NCI-H1694 treated with DMSO at 0.1 percent for 48 hours (cell line): ENCODE measurements at regions not wholly inside any gene's neighbourhood (a gene's known extent, or its start where the extent isn't known, plus 50 kb on each side); places are given as distances from the start of the nearest gene placed in this dataset.
"Not testable (repeated sequence)": the region's sequence is repeated elsewhere in the genome, so short reads cannot be mapped to it uniquely, and the experiment has no call there.

Experiments
- DNase-seq: peaks from one replicate; lab custom pipeline; 2025; lab: John Stamatoyannopoulos, UW

- DNase-seq, result no peak
Observed at GRCh38 chr15:69601711-69602504, 149.3 kb downstream of the RPLP1 start.

GRCh38 chr15:69602921-69603320 lies 150.3 kb downstream of the RPLP1 start:
- no peak for DNase-seq

DNA sequence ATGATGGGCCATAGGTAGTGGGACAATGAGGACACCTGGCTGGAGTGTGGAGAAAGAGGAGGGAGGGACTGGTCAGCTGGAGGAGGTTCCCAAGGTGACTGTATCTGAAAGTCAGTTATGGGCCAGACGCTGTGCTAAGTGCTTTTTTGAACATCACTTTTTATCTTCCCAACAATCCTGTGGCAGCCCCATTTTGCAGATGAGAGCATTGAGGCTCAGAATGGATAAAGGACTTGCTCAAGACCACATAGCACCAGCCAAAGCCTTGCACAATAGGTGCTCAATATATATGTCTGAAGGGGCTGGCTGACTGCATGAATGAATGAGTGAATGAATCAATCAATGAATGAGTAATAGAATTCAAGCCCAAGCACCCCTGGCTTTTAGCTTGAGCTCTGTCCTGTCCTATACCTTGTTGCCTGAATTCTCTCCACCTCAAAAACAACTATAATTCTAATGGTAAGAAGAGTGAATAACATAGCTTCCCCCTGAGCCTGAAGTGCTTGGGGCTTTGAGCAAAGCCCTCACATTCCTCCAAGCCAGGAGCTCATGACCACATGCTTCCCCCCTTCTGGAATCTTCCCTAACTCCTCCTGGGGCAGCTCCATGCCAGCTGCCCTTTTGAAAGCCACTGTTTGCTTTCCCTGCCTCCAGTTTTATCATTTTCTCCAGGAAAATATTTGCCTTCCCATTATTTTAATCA lies 150.9 kb downstream of the RPLP1 start:
- no peak for DNase-seq

GRCh38 chr15:69604072-69604411 lies 151.4 kb downstream of the RPLP1 start:
- no peak for DNase-seq

- DNase-seq, result no peak
Observed at GRCh38 chr15:69606144-69606543, 153.5 kb downstream of the RPLP1 start.

- no peak for DNase-seq
Observed at GRCh38 chr15:69606921-69607500, 154.4 kb downstream of the RPLP1 start.

DNA sequence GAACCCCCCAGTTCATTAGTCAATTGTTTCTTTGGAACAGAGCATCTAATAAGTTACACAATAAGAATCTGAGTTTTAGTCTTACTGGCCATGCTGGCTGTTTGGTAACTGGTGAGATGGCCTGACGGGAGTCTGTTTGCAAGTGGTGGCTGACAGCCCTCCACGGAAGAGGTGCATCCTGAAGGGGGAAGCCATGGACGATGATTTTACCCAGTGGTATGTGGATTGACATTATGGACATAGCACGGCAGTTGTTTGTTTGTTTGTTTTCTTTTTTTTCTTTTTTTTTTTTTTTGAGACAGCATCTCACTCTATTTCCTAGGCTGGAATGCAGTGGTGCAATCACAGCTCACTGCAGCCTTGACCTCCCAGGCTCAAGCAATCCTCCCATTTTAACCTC lies 156.0 kb downstream of the RPLP1 start:
- no peak for DNase-seq

- DNase-seq, result no peak
Observed at GRCh38 chr15:69609176-69609575, 156.6 kb downstream of the RPLP1 start.

- DNase-seq, result no peak
Observed at GRCh38 chr15:69609776-69610175, 157.2 kb downstream of the RPLP1 start.

DNA sequence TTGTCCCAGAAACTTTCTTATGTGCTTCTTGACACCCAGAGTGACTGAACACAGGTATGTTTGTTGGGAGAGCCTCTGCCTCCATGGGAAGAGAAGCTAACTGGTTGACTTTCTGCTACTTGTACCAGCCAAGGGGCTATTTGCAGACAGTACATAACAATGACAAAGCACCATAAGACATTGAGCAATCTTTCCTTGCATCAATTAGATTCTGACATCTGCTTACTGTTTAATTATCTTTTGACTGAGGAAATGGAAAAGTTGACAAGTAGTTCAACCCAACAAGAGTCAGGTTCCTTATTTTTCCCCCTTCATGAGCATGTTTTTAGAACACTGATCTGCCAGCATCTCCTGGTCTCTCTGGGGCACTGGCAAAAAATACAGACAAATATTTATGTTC lies 157.7 kb downstream of the RPLP1 start:
- DNase-seq, result no peak

DNA sequence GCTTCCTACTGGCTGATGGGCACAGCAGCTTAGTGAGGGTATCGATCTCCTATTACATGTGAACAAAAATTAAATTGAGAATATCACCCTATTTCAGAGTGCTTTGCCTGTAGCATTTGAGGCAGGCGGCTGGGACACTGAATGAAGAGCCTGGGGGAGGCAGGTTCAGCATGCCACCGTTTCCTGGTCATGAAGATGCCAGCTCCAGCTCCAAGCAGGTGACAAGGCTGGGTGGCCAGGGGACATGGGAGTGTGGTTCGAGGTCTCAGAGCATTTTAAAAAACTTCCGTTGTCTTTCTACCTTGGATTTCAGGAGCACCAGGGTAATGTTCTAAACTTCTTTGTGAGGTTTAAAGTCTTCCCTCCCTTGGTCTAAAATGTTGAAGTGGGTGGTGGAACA lies 158.2 kb downstream of the RPLP1 start:
- DNase-seq, result no peak

- no peak for DNase-seq
Observed at GRCh38 chr15:69612112-69612511, 159.5 kb downstream of the RPLP1 start.

DNA sequence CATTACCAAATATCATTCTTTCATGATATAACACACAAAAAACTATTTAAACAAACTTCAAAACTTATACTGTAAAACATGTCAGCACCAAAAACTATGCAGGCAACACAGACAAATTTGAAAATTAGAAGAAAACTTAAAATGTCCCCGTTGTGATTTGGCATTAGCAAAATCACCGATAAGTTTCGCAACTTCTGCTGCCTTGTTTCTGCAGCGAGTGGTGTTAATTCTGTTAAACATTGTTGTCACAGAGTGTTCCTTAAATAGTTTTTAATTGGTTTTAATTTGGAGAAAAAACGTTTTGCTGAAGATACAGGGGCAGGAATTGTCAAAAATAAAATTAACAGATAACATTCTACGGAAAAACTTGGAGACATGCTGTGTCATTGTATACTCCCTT lies 160.6 kb downstream of the RPLP1 start:
- DNase-seq, result no peak

DNA sequence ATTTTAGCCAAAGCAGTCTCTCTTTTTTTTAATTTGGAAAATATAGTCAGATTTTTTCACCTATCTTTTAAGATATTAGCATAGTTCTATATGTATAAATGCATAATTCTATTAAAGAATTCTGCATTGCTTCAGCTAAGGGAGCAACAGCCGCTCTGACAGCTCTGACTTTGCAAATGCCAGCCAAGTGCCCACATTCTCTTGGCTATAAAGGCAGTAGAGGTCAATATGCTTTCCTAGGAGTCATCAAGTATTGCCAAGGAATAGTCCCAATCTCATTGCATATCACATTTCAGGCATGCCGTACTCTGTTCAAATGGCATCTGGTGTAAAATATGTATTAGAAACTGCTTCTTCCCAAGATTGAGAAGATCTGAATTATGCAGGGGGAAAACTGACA lies 161.4 kb downstream of the RPLP1 start:
- DNase-seq, result no peak

- DNase-seq, result no peak
Observed at GRCh38 chr15:69615736-69616135, 163.1 kb downstream of the RPLP1 start.

- DNase-seq, result no peak
Observed at GRCh38 chr15:69616558-69616957, 163.9 kb downstream of the RPLP1 start.

DNA sequence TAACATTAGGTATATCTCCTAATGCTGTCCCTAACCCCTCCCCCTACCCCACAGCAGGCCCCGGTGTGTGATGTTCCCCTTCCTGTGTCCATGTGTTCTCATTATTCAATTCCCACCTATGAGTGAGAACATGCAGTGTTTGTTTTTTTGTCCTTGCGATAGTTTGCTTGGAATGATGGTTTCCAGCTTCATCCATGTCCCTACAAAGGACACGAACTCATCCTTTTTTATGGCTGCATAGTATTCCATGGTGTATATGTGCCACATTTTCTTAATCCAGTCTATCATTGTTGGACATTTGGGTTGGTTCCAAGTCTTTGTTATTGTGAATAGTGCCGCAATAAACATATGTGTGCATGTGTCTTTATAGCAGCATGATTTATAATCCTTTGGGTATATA lies 164.5 kb downstream of the RPLP1 start:
- not testable (repeated sequence) for DNase-seq

DNA sequence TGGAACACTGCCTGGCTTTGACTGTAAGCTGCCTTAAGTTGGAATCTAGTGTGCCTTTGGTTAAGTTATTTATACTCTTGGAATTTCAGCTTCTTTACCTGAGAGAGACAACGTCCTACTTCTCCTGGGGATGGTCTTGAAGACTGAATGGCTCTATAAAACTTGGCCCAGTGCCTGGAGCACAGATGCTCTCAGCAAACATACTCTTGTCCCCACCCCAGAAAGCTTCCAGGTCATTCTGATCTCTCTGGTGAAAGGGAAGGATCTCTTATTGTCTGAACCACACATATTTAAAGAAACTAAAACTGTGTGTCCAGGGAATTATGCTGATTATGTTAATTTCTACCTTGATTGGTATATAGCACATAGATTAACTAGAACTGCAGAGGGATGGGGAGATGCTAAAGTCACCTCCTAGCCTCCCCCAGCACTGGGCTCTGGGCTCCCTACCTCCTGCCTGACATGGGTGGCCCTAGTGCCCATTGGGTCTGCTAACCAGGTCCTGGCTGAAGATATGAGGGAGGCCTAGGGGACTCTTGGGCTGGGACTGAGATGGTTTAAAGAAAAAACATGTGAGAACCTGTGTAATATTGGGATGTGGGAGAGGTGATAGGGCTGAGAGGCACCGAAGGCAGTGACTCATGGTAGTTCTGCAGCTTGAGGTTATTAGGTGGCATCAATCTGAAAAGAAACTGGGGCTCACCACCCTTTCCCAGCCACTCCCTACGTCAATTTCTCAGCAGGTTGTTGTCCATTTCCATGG lies 171.0 kb downstream of the RPLP1 start:
- DNase-seq, result no peak

- no peak for DNase-seq
Observed at GRCh38 chr15:69624155-69624520, 171.5 kb downstream of the RPLP1 start.

DNA sequence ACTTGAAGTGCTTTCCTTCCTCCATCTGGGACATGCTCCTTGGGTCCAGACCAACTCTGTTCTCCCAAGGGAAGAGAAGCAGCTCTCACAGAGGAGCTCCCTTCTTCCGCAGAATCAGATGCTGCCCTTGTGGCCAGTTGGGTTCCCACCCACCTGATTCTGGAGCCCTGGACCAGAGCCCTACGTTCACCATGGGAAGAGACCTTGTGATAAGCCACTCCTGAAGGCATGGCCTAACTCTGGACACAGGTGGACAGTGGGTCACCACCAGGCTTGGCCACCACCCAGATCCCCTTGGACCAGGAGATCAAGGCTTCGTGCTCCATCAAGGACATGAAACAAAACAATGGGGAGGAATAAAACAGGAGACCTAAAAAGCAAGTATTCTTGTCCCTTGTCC lies 172.2 kb downstream of the RPLP1 start:
- DNase-seq, result no peak

- DNase-seq, result no peak
Observed at GRCh38 chr15:69625328-69625727, 172.7 kb downstream of the RPLP1 start.
